ENCODE measurements at regions not wholly inside any gene's neighbourhood (a gene's known extent, or its start where the extent isn't known, plus 50 kb on each side); places are given as distances from the start of the nearest gene placed in this dataset.
"Not testable (repeated sequence)": the region's sequence is repeated elsewhere in the genome, so short reads cannot be mapped to it uniquely, and the experiment has no call there.

DNA sequence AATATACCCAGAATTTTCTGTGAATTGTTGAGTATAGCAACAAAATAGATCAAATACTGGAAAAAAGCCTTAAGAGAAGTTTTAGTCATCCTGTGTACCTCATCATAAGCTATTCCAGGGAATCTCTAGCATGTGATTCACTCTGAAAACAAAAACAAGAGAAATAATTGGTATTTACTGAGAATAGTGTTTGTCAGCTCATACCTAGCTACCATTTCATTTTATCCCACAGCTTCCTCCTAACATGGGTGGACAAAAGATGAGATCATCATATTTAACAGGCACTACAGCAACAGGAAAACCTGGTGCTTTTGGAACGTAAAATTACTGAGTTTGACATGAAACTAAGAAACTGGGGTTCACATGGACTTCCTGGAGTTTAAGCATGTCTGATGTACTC, 753.5 kb upstream of the NECTIN3 start:
- no peak for DNase-seq (ENCODE audit: low read depth in 2 of 2)

GRCh38 chr3:110323349-110323748, 748.3 kb upstream of the NECTIN3 start:
- no peak for DNase-seq (ENCODE audit: low read depth in 2 of 2)

GRCh38 chr3:110324171-110324705, 747.4 kb upstream of the NECTIN3 start:
- no peak for DNase-seq (ENCODE audit: low read depth in 2 of 2)

- DNase-seq (ENCODE audit: low read depth in 2 of 2) = no peak
Measured at GRCh38 chr3:110327870-110328269, 743.7 kb upstream of the NECTIN3 start.

DNA sequence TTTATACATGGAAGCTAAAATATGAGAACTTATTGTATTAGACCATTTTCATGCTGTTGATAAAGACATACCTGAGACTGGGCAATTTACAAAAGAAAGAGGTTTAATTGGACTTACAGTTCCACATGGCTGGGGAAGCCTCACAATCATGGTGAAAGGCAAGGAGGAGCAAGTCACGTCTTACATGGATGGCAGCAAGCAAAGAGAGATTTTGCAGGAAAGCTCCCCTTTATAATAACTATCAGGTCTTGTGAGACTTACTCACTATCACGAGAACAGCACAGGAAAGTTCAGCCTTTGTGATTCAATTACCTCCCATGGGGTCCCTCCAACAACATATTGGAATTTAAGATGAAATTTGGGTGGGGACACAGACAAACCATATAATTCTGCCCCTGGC, 740.1 kb upstream of the NECTIN3 start:
- DNase-seq (ENCODE audit: low read depth in 2 of 2) = not testable (repeated sequence)

DNA sequence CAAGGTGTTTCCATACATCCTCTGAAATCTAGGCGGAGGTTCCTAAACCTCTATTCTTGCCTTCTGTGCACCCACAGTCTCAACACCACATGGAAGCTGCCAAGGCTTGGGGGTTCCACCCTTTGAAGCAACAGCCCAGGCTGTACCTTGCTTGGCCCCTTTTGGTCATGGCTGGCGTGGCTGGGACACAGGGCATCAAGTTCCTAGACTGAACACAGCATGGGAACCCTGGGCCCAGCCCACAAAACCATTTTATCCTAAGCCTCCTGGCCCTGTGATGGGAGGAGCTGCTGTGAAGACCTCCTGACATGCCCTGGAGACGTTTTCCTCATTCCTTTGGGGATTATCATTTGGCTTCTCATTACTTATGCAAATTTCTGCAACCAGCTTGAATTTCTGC, 739.0 kb upstream of the NECTIN3 start:
- no peak for DNase-seq (ENCODE audit: low read depth in 2 of 2)

DNA sequence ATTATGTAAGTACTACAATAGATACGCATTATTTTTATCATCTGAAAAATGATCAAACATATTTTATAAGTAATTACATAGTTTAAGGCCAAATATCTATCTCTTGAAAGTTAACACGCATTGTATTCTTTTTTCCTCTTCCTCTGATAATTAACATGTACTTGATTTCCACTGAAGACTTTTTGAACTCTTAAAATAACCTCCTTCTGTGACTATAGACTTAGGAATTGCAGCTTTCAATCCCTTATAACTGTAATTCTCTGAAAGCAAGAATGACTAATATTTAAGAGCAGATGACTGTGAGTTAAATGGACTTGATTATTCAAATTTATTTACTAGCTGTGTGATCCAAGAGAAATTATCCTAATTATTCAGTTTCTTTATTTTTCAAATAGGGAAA, 730.6 kb upstream of the NECTIN3 start:
- DNase-seq (ENCODE audit: low read depth in 2 of 2) = no peak

DNA sequence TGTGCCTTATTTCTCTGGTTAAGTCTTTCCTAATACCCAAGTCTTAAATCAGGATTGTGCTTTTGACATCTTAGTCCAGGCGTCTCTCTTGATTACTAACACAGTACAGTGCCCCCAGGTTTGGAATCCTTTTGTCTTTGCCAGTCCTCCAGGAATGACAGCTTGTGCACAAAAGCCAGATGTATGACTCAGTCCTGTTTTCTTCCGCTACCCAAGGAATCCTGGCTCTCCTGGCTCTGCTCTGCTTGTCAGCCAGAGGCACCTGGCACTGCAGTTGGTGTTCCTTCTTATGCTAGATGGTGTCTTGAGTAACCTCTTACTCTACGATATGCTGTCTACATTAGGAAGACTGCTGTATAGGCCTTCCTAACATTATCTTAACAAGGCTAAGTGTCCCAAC, 728.2 kb upstream of the NECTIN3 start:
- DNase-seq (ENCODE audit: low read depth in 2 of 2) = no peak

GRCh38 chr3:110343945-110344344, 727.7 kb upstream of the NECTIN3 start:
- DNase-seq (ENCODE audit: low read depth in 2 of 2) = no peak

- no peak for DNase-seq (ENCODE audit: low read depth in 2 of 2)
Measured at GRCh38 chr3:110344487-110344886, 727.1 kb upstream of the NECTIN3 start.

- DNase-seq (ENCODE audit: low read depth in 2 of 2) = no peak
Measured at GRCh38 chr3:110344897-110345767, 726.5 kb upstream of the NECTIN3 start.

- no peak for DNase-seq (ENCODE audit: low read depth in 2 of 2)
Measured at GRCh38 chr3:110349295-110349694, 722.3 kb upstream of the NECTIN3 start.

DNA sequence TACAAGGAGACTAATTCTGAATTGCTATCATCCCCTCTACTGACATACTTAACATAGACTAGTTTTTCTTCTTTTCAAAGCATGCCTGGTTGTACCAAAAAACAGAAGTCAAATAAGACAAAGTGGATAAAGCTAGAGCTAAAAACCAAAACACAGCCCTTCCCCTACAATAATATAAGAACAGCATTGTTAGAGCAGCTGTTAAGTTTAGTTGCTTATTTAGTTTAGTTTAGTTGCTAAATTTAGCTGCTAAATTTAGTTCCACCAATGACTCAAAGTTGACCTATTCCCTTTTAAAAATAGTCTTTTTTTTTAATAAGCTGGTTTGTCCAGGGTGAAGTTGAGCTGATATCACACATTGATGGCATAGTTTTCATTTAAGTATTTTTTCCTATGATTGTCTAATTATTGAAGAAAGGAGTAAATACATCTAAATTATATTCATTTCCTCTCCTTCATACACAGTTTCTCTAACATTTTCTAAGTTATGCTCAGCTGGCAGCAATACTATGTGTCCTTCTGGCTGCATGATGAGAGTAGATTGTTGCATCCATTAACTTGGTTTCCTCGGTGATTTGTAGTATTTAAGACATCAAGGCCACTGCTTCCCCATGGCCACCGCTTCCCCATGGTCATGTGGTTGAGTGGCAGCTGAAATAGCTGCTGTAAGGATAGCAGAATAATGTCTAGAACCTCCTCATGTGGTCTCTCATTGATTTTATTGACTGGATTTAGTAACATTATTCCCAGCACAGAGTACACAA, 718.6 kb upstream of the NECTIN3 start:
- no peak for DNase-seq (ENCODE audit: low read depth in 2 of 2)

- no peak for DNase-seq (ENCODE audit: low read depth in 2 of 2)
Measured at GRCh38 chr3:110362751-110363150, 708.9 kb upstream of the NECTIN3 start.

GRCh38 chr3:110367289-110367688, 704.3 kb upstream of the NECTIN3 start:
- not testable (repeated sequence) for DNase-seq (ENCODE audit: low read depth in 2 of 2)

DNA sequence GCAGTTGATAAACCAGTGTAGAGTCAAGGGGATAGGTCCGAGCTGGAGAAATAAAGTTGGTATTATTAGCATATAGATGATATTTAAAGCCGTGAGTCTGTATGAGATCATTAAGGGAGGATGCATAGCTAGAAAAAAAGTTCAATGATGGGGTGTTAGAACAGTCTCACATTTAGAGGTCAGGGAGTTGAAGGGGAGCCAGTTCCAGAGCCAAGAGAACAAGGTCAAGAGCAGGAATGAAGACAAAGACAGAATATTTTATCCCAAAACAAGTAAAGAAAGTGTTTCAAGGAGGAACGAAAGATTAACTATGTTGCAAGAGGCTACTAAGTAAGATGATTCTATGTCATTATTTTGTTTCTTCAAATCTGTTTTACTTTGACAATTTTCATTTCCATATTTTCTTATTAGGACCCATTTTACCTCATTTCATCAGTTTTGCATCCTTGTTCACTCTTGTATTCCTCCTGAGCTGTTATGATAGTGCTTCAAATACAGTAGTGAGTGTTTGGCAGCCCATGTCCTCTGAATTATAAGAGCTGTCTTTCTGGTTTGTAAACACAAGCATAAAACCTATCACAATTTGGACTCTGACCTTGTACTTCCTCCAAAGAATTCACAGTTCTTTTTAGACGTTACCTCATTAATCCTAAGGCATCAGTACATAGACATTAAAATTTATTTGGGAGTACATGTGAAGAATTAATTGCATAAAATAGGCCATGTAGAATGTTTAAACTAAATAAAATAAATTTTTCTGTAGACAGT, 695.7 kb upstream of the NECTIN3 start:
- DNase-seq (ENCODE audit: low read depth in 2 of 2) = no peak

DNA sequence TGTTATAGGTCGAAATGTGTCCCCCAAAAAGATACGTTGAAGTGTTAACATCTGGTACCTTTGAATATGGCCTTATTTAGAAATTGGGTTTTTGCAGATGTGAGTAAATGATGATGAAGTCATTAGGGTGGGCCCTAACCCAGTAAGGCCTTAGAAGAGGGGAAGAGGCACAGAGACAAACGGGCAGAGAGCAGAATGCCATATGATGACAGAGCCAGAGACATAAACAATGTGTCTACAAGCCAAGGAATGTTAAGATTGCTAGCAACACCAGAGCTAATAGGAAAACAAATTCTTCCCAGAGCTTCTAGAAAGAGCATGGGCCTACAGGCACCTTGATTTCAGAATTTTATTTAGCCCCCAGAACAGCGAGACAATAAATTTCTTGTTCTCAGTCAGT, 693.1 kb upstream of the NECTIN3 start:
- DNase-seq (ENCODE audit: low read depth in 2 of 2) = no peak

DNA sequence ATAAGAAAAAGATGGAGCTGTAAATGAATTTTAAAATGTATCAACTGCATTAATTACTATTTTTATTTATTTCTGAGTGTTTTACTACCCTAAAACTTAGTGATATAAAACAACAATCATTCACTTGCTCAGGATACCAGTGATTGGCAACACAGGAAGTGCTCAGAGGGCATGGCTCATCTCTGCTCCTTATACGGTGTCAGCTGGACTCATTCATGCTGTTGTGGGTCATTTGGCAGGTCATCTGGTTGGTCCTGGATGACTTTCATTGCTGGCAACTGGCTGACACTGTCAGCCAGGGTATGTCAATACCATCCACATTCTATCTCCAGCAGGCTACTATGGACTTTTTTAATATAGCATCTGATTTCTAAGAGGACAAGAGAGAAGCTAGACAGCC, 689.6 kb upstream of the NECTIN3 start:
- no peak for DNase-seq (ENCODE audit: low read depth in 2 of 2)

DNA sequence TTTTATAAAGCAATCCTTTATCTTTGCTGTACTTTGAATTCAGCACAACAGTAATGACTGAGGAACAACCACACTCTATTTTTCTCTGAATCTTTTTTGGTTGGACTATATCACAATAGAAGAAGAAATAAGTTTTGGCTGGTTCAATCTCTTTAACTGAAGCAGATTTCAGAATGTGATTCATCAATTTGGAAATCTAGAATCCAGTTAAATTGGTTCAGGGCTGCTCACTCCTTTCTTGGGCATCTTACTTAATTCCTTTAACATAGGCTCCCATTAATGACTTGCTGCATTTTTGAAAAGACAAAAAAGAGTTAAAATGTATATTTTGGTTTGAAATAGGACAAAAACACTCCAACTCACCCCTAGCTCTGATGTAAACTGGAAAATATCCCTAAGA, 688.3 kb upstream of the NECTIN3 start:
- no peak for DNase-seq (ENCODE audit: low read depth in 2 of 2)

GRCh38 chr3:110384601-110385000, 687.0 kb upstream of the NECTIN3 start:
- no peak for DNase-seq (ENCODE audit: low read depth in 2 of 2)

DNA sequence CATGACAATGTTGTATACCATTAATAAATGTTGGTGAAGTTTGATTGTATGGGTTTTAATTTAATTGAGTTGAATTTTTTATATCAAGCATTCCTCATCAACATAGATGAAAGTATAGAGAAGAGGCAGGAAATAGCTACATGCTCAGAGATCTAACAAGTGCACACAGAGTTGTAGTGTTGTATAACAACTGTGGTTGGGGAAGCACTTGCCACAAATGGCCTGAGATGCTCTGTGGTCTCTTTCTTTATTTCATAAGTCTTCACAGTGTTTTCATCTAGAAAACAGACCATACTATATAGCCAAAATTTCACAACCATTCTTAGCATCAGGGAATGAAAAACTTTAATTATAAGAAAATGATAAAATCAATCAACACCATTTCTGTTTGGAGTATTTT, 682.6 kb upstream of the NECTIN3 start:
- no peak for DNase-seq (ENCODE audit: low read depth in 2 of 2)

DNA sequence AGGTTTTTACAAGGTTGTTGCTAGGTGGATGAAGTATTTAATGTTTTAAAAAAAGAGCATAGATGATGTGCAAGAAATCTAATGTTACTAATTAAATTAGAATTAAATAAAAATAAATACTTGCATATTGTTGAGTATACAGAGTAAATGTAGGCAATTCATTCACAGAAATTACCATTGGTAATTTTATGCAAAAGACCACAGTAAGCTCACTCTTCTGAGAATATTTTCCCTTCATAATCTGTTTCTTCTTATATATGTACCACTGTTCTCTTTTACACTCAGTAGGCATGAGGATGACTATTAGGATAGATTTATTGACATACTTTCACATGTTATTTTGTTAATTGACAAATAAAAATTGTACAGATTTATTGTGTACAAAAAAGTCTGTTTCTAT, 681.2 kb upstream of the NECTIN3 start:
- no peak for DNase-seq (ENCODE audit: low read depth in 2 of 2)

Measured in stimulated activated CD8-positive, alpha-beta memory T cell treated with anti-CD3 and anti-CD28 coated beads, Interleukin-15, amount 100 ng/mL, for 4 hours (primary cell).